Adrenal gland (tissue), 9 donors: ENCODE measurements at regions not wholly inside any gene's neighbourhood (a gene's known extent, or its start where the extent isn't known, plus 50 kb on each side); places are given as distances from the start of the nearest gene placed in this dataset.

Source experiments
- DNase-seq, 7 donors: peaks; one replicate each; pipeline ENCODE4 v3.0.0-alpha.2; 2019 to 2020
- H3K27ac ChIP-seq, 5 donors: fragments of 200-600 bp; sonication (generic) in 4 of 5; 1 replicate in 3 of 5; 2 replicates in 2 of 5; pipeline versions ENCODE4 v1.5.1 to v1.8.0; 2016 to 2020; ENCODE audit warnings: mild to moderate bottlenecking in 1 of 5
- H3K27me3 ChIP-seq: fragments of 200-600 bp; 2 replicates; pipeline ENCODE4 v1.8.0; 2021
- H3K36me3 ChIP-seq, 2 donors: fragments of 200-600 bp; replicated peaks in 1 of 2; 1 replicate in 1 of 2; 2 replicates in 1 of 2; pipeline versions ENCODE4 v1.5.1 to v1.8.0; 2018 to 2022
- H3K4me1 ChIP-seq, 2 donors: fragments of 200-600 bp; replicated peaks in 1 of 2; 1 replicate in 1 of 2; 2 replicates in 1 of 2; pipeline versions ENCODE4 v1.5.1 to v1.8.0; 2018 to 2021
- H3K4me3 ChIP-seq, 4 donors: fragments of 200-600 bp; sonication (generic) in 3 of 4; one replicate each; pipeline ENCODE4 v1.5.1; 2016 to 2018
- H3K9me3 ChIP-seq, 3 donors: fragments of 200-600 bp; sonication (generic) in 1 of 3; replicated peaks in 1 of 3; 1 replicate in 2 of 3; 2 replicates in 1 of 3; pipeline versions ENCODE4 v1.5.1 to v1.8.0; 2016 to 2021
- POLR2A ChIP-seq, 2 donors: fragments of 450-650 bp; IDR thresholded peaks; one replicate each; pipeline ENCODE4 v1.6.1; 2017; ENCODE audit warnings: antibody characterized with exemption in 2 of 2, mild to moderate bottlenecking in 2 of 2, moderate library complexity in 1 of 2
- WGBS, 4 donors: extraction: QIAGEN DNeasy Blood & Tissue Kit in 2 of 4; methylation state at CpG; one replicate each; pipeline versions ENCODE4 v1.1.5 to v1.1.7; 2013 to 2017; 5-methylcytosine and 5-hydroxymethylcytosine counted together
- intact Hi-C, 2 donors: fragments of 100-400 bp; cut with DNase I; formaldehyde crosslinking; loops; one replicate each; pipeline versions ENCODE4 v1.14.1 to v1.15.0; 2022 to 2023
- TF ChIP-seq, protein P1 (sequence below), 6 experiments: fragments of 450-650 bp in 4 of 6; fragments of 200-600 bp in 2 of 6; sonication (generic) in 1 of 6; IDR thresholded peaks; 1 replicate in 5 of 6; 2 replicates in 1 of 6; pipeline versions ENCODE4 v1.5.1 to v1.8.0; 2016 to 2021; ENCODE audit warnings: antibody characterized with exemption in 6 of 6, mild to moderate bottlenecking in 2 of 6, moderate library complexity in 1 of 6
- donor health status: healthy with polysubstance abuse.
- donor health status: Bipolar disorder and iron deficiency.
- donor health status: DM: yes; HTN: yes; CAD: no.
- donor health status: DM: no; HTN: no; CAD: no.
- donor health status: DM: no; HTN: no; CAD: no.

DNA sequence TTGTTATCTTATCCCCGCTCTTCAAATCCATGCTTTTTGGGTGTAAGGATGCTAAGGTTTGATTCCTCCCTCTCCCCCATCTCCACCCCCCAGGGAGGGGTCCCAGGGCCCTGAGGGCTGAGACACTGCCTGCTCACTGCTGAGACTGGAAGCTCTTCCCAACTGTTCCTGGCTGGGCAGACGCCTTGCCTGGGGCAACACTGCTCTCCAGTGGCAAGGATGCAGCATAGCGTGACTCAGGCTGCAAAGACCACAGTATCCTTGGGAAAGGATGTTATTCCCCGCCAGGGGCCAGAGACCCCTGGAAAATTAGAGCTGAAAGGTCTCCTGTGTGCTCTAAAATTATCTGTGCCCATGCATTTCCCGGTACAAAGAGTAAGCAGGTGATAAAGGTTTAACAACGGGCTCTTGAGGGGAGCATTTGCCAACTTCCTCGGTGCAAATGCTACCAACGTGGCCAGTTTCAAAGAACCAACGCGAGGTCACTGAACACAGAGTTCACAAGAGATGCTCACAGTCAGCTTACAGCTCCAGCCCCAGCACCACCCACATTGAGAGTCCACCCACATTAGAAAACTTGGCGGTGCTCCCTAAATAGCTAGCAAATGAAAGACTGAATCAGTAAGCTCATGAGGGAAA is 271.9 kb downstream of the NSG2 start:
- WGBS, 4 donors, result 18 to 29% (median 23%) methylated on average over 6 to 11 of the region's 11 CpGs
- no peaks in the 10 kb centered on the region for H3K27me3 ChIP-seq

DNA sequence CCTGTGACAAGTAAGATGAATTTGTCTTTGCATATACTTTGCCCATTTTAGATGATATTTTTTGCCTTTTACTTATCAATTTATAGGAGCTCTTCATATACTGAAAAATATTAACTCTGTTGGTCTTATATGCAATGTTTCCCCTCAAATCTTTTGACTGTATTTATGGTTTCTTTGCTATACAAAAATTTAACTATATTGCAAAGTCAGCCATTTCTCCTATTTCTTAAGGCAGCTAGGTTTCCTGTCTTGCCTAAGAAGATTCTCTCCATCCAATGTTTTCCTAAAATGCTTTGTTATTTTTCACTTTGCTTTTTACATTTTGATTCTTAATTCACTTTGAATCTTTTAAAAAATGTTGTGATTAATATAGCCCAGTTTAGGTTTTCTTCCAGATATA is 273.1 kb downstream of the NSG2 start:
- H3K27me3 ChIP-seq, result no peaks in the 10 kb centered on the region
- intact Hi-C loops, result no loop called here
- no peak for TF ChIP-seq POLR2A (IDR thresholded peaks at IDR 0.05)
- TF ChIP-seq, protein P1, sequence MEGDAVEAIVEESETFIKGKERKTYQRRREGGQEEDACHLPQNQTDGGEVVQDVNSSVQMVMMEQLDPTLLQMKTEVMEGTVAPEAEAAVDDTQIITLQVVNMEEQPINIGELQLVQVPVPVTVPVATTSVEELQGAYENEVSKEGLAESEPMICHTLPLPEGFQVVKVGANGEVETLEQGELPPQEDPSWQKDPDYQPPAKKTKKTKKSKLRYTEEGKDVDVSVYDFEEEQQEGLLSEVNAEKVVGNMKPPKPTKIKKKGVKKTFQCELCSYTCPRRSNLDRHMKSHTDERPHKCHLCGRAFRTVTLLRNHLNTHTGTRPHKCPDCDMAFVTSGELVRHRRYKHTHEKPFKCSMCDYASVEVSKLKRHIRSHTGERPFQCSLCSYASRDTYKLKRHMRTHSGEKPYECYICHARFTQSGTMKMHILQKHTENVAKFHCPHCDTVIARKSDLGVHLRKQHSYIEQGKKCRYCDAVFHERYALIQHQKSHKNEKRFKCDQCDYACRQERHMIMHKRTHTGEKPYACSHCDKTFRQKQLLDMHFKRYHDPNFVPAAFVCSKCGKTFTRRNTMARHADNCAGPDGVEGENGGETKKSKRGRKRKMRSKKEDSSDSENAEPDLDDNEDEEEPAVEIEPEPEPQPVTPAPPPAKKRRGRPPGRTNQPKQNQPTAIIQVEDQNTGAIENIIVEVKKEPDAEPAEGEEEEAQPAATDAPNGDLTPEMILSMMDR (IDR thresholded peaks at IDR 0.05), result no peak

More for the DNA sequence above, 271.9 kb downstream of the NSG2 start:
- TF ChIP-seq POLR2A (IDR thresholded peaks at IDR 0.05), result no peak
- TF ChIP-seq, protein P1 (IDR thresholded peaks at IDR 0.05), result peak; percentile 44 to 87 (median 72)
- H3K4me3 ChIP-seq, result no peak overlapping the region
- no peaks in the 10 kb centered on the region for H3K4me1 ChIP-seq
- intact Hi-C loops, result no loop called here
- H3K27ac ChIP-seq, result no peak overlapping the region
- DNase-seq, result peak in 6 of 7 donors; percentile 44 to 73 (median 52)
- no peaks in the 10 kb centered on the region for H3K36me3 ChIP-seq
- no peaks in the 10 kb centered on the region for H3K9me3 ChIP-seq

DNA sequence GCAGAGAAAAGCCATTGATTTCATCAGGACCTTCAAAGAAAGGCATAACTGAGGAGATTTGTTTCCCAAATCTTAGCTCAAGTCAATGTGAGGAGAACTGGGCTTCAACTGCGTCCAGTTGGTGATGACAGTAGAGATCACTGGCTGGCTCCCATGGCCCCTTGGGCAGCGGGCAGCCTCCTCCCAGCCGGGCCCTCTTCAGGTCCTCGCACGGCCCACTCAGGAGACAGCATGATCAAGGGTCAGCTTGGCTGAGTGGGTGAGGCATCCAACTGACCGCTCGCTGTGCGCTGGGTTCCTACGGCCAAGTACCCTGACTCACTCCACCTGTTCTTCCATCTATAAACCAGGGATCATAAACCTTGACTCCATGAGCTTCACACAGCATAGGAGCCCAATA is 274.0 kb downstream of the NSG2 start:
- no peaks in the 10 kb centered on the region for H3K36me3 ChIP-seq
- WGBS, 4 donors, result 77 to 81% (median 79%) methylated on average over 7 to 9 of the region's 9 CpGs
- DNase-seq, result no peak
- no peaks in the 10 kb centered on the region for H3K9me3 ChIP-seq
- no peaks in the 10 kb centered on the region for H3K27me3 ChIP-seq
- no peaks in the 10 kb centered on the region for H3K4me1 ChIP-seq
- H3K27ac ChIP-seq, result no peak overlapping the region
- TF ChIP-seq POLR2A (IDR thresholded peaks at IDR 0.05), result no peak
- H3K4me3 ChIP-seq, result no peak overlapping the region
- intact Hi-C loops, result no loop called here

More for the DNA sequence above, 273.1 kb downstream of the NSG2 start:
- no peak overlapping the region for H3K4me3 ChIP-seq
- H3K9me3 ChIP-seq, result no peaks in the 10 kb centered on the region
- DNase-seq, result no peak
- no peaks in the 10 kb centered on the region for H3K36me3 ChIP-seq
- H3K4me1 ChIP-seq, result no peaks in the 10 kb centered on the region
- no peak overlapping the region for H3K27ac ChIP-seq

DNA sequence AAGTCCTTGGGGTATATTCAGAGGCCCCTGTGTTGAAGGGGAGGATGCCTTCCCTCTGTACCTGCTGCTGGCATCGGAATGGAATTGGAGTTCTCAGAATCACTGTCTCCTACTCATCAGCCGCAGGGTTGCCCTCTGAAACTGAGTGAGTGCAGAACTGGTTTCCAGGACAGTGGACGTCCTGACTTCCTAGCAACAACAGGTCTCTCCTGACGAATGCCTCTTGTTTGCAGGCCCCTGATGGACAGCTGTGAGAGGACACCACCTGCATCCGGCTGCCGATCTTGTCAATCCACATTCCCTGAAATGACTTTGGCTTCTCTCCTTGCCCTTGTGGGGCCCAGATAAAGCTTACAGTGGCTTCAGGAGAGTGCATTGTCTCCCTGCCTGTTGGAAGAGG is 274.5 kb downstream of the NSG2 start:
- Histone ChIP-seq H3K4me3 (no peak overlapping the region), H3K36me3 (no peaks in the 10 kb centered on the region), H3K4me1 (no peaks in the 10 kb centered on the region), H3K9me3 (no peaks in the 10 kb centered on the region), H3K27me3 (no peaks in the 10 kb centered on the region), H3K27ac (no peak overlapping the region)
- TF ChIP-seq, protein P1 (IDR thresholded peaks at IDR 0.05), result no peak
- TF ChIP-seq POLR2A (IDR thresholded peaks at IDR 0.05), result no peak
- WGBS, 4 donors, result 57 to 75% (median 60%) methylated on average over 2 to 6 of the region's 6 CpGs
- intact Hi-C loops, result no loop called here
- DNase-seq, result no peak

DNA sequence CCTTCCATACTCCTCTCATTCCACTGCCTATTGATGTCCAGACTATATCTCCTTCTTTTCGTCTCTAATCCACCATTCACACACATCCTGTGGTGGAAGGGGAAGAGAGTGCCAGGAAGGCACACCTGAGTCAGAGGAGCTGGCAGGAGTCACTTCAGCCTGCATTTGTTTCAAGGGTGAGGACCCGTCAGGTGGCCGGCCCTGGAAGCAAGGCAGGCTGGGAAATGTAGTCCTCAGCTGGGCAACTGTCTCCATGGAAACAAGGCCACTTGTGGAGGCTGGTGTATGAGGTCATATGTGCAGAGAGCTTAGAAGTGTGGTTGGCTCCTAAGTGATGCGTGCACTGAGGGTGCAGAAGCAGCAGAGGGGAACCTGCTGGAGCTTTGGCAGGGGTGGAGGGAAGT is 278.4 kb downstream of the NSG2 start:
- Histone ChIP-seq H3K9me3 (no peaks in the 10 kb centered on the region), H3K4me1 (no peaks in the 10 kb centered on the region), H3K27ac (no peak overlapping the region), H3K36me3 (no peaks in the 10 kb centered on the region), H3K4me3 (no peak overlapping the region), H3K27me3 (peaks cover 24% of the 10 kb centered on the region)
- TF ChIP-seq, protein P1 (IDR thresholded peaks at IDR 0.05), result no peak
- no peak for TF ChIP-seq POLR2A (IDR thresholded peaks at IDR 0.05)
- DNase-seq, result no peak
- 8 to 18% (median 11%) methylated on average over 4 of the region's 4 CpGs for WGBS, 4 donors
- intact Hi-C loops, result no loop called here
